Activated CD4-positive, alpha-beta T cell treated with anti-CD3 and anti-CD28 coated beads, Interleukin-2, amount 10 ng/mL, durations not matched to agents 24 days and 14 days (primary cell): ENCODE measurements at regions not wholly inside any gene's neighbourhood (a gene's known extent, or its start where the extent isn't known, plus 50 kb on each side); places are given as distances from the start of the nearest gene placed in this dataset.

Source experiments
- DNase-seq: peaks from one replicate; pipeline ENCODE4 v3.0.0; 2022
- H3K27ac Mint-ChIP-seq: one replicate; pipeline ENCODE4 v1.8.0; 2022; ENCODE audit warnings: mild to moderate bottlenecking, mixed read lengths
- H3K27me3 Mint-ChIP-seq: one replicate; pipeline ENCODE4 v1.8.0; 2022; ENCODE audit warnings: mixed read lengths
- H3K36me3 Mint-ChIP-seq: one replicate; pipeline ENCODE4 v1.8.0; 2022; ENCODE audit warnings: low read depth, mild to moderate bottlenecking, mixed read lengths
- H3K4me1 Mint-ChIP-seq: one replicate; pipeline ENCODE4 v1.8.0; 2021; ENCODE audit warnings: mixed read lengths
- H3K4me3 Mint-ChIP-seq: one replicate; pipeline ENCODE4 v1.8.0; 2022; ENCODE audit warnings: mild to moderate bottlenecking, moderate library complexity, mixed read lengths
- H3K9me3 Mint-ChIP-seq: one replicate; pipeline ENCODE4 v1.8.0; 2021; ENCODE audit warnings: mixed read lengths
- intact Hi-C: fragments of 100-400 bp; cut with micrococcal nuclease; formaldehyde crosslinking; loops from one replicate; pipeline ENCODE4 v1.15.1; 2023

DNA sequence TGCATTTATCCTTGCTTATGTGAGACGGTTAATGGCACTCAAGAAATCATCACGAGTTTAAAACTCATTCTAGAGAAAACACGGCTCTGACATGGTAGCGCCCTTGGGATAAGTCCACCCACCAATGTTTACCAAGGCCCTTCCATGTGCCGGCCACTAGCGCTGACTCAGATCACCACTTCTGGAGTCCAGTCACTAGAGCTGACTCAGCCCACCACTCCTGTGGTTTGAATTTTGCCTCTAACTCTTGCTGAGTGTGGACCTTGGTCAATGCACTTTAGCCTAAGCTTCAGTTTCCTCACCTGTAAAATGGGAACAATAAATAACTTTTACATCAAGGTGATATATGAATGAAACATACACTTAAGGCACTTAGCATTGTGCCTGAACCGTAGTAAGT, 358.4 kb upstream of the PROK2 start:
- DNase-seq, result no peak
- Mint-ChIP-seq H3K4me3 (no peak overlapping the region), H3K36me3 (peaks cover 2% of the 10 kb centered on the region), H3K27ac (no peak overlapping the region), H3K9me3 (peaks cover 5% of the 10 kb centered on the region), H3K4me1 (peaks cover 31% of the 10 kb centered on the region), H3K27me3 (no peaks in the 10 kb centered on the region)
- intact Hi-C loops, result no loop called here

DNA sequence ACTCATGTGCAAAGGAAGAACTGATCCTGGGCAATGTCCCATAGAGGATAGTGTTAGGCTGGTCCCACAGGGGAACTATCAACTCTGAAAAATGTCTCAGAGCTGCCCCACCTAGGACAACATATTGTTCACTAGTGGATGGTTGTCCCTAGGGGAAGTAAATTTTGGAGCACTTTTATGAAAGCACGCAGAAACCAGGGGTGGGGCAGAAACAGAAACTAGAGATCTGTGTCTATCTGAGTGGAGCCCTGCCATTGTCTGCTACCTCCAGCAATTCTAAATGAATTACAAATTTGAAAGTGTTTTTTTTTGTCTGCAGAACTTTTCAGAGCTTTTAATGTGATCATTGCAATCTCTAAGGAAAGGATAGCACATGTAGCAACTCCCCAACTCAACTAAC, 357.1 kb upstream of the PROK2 start:
- Mint-ChIP-seq H3K27ac (no peak overlapping the region), H3K4me3 (no peak overlapping the region), H3K9me3 (no peaks in the 10 kb centered on the region), H3K27me3 (no peaks in the 10 kb centered on the region), H3K36me3 (no peaks in the 10 kb centered on the region), H3K4me1 (peaks cover 43% of the 10 kb centered on the region)
- intact Hi-C loops, result no loop called here
- no peak for DNase-seq

DNA sequence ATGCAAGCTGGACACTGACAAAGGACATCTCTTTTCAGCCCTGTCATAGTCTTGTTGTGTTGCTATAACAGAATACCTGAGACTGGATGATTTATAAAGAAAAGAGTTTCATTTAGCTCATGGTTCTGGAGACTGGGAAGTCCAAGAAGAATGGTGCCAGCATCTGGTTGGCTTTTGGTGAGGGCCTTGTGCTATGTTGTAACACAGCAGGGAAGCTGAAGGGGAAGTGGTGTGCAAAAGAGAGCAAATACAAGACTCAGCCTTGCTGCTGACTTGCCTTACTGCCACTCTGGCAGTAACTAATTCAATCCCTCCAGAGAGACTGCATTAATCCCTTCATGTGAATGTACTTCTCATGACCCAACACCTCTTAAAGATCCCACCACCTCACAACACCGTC, 356.3 kb upstream of the PROK2 start:
- peaks cover 48% of the 10 kb centered on the region for H3K4me1 Mint-ChIP-seq
- H3K4me3 Mint-ChIP-seq, result no peak overlapping the region

DNA sequence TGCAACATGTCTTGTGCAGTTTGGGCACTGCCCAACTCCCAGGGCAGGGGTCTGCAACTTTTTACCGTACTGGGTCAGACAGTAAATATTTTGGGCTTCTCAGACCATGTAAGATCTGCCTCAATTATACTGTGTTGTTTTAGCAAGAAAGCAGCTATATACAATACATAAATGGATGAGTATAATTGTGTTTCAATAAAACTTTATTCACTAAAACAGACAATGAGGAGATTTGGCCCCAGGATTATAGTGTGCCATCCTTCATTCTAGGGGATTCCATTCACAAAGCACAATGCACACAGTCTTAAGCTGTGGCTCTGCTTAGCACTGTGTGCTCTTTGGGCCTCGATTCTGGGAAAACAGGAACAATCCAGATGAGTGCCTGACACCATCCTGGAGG, 354.4 kb upstream of the PROK2 start:
- H3K36me3 Mint-ChIP-seq, result no peaks in the 10 kb centered on the region
- peaks cover 50% of the 10 kb centered on the region for H3K4me1 Mint-ChIP-seq
- no peaks in the 10 kb centered on the region for H3K9me3 Mint-ChIP-seq
- no peak overlapping the region for H3K27ac Mint-ChIP-seq
- no peak overlapping the region for H3K4me3 Mint-ChIP-seq
- no peak for DNase-seq
- no peaks in the 10 kb centered on the region for H3K27me3 Mint-ChIP-seq
- intact Hi-C loops, result loop anchor here (2.0 to 10.0 kb wide), 5 partner anchors 48 to 415 kb away; partner anchors contain the start of gene EIF4E3

More for the DNA sequence above, 356.3 kb upstream of the PROK2 start:
- no peak for DNase-seq
- H3K9me3 Mint-ChIP-seq, result no peaks in the 10 kb centered on the region
- intact Hi-C loops, result no loop called here
- H3K36me3 Mint-ChIP-seq, result no peaks in the 10 kb centered on the region
- H3K27me3 Mint-ChIP-seq, result no peaks in the 10 kb centered on the region
- no peak overlapping the region for H3K27ac Mint-ChIP-seq

DNA sequence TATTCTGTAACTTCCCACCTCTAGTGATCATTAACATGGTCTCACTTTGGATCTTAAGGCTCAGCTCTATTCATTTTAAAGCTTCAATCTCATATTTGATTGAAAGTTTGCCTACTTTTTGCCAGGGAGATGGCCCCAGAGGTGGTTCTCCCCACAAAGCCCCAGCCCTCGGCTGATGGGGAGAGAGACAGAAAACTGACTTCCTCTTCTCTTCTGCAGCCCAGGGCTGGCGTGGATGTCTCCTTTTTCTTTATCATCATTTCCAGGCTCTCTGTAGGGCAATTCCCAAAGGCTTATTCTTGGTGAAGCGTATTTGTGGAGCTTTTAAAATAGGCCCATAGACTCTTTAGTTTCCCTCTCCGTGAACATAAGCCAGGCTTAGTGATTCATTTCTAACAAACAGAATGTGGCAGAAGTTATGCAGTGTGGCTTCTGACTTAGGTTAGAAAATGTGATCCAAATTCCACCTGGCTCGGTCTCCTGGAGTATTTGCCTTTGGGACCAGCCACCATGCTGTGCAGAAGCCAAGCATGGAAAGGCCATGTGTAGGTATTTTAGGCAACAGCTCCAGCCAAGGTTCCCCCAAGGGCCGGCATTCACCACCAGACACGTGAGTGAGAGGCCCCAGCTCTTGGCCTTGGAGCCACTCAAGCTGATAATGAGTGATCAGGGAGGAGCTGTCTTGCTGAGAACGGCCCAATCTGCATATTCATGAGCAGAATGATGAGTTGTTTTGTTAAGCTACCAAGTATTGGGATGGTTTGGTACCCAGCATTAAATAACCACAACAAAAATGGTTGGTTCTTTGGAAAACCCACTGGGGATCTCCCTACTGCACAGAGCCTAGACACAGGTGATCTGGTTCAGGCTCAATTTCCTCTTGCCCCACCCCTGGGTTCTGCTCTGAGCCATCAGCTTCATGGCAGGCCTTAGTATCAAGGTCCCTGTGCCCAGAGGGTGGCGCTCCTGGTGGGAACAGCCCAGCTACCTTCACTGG, 353.2 kb upstream of the PROK2 start:
- peaks cover 3% of the 10 kb centered on the region for H3K9me3 Mint-ChIP-seq
- H3K27me3 Mint-ChIP-seq, result no peaks in the 10 kb centered on the region
- DNase-seq, result peak; percentile 74
- peak overlapping the region; percentile 22 for H3K4me3 Mint-ChIP-seq
- intact Hi-C loops, result loop anchor here (2.0 to 10.0 kb wide), 5 partner anchors 49 to 413 kb away; partner anchors contain the start of gene EIF4E3
- H3K27ac Mint-ChIP-seq, result peak overlapping the region; percentile 78
- H3K36me3 Mint-ChIP-seq, result no peaks in the 10 kb centered on the region
- H3K4me1 Mint-ChIP-seq, result peaks cover 54% of the 10 kb centered on the region

DNA sequence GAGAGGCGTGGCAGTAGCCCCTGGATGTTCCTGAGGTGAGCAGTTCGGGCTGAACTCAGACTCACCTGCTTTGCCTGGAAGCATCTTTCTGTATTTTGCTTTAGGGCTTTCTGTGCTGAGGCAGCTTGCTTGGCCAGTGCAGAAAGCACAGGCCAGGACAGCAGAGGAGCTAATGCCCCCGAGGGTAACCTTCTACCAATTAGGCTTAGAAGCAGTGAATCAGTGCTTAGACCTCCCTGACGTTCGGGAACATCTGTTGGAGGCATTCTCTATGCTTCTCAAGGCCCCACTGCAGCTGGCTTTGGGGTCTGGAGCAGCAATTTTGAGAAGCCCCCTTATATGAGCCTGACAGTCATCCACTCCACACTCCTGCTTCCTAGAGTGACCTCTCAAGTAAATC, 350.7 kb upstream of the PROK2 start:
- intact Hi-C loops, result loop anchor here (1.0 to 10.0 kb wide), 7 partner anchors 35 to 411 kb away; partner anchors contain the start of gene EIF4E3
- Mint-ChIP-seq H3K27me3 (no peaks in the 10 kb centered on the region), H3K4me1 (peaks cover 39% of the 10 kb centered on the region), H3K27ac (peak overlapping the region; percentile 96), H3K4me3 (peak overlapping the region; percentile 75), H3K9me3 (peaks cover 3% of the 10 kb centered on the region), H3K36me3 (no peaks in the 10 kb centered on the region)
- DNase-seq, result no peak

DNA sequence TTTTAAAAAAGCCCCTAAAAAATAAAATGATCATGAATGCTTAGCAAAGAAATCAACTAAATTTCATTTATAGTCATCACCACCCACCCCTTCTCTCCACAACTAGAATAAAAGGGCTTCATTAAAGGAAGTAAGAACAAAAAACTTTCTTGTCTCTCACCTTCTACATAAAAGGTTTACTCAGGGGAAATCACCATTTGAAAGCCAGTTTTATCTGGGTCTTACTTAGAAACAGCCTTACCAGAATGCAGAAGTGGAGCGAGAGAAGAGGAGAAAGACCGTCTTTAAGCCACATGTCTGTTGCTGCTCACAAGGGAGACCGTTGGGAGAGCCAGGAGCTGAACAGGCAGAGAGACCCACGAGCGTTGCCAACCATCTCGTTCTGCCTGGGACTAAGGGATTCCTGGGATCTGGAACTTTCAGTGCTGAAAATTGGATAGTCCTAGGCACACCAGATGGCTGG, 350.1 kb upstream of the PROK2 start:
- H3K27ac Mint-ChIP-seq, result peak overlapping the region; percentile 96
- peaks cover 39% of the 10 kb centered on the region for H3K4me1 Mint-ChIP-seq

DNA sequence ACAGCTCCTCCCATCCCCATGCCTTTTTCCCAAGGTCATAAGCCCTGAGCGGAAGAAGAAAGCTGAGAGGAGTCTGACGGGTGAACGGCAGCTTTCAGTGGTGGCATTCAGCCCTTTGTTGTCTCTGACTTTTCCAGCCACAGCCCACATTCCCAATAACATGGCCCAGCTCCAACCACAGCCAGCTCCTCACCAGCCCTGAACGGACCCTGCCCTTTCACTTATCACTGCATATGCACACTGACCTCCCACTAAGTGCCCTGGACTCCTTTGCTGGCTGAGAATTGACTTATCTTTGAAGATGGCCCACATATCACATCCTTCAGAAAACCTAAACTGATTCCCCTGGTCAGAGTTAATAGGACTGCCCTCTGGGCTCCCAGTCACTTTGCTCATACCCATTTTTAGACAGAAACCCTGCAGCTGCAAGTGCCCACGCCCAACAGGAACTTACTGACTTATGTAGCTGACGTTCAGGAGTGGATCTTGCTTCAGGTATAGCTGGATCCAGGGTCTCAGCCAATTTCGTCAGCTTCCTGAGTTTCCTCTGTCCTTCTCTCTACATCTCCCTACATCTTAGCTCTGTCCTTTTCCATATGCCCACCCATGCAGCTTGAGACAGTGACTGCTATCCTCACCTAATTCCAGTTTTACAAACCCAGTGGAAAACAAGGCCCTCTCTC, 348.5 kb upstream of the PROK2 start:
- DNase-seq, result no peak
- intact Hi-C loops, result loop anchor here (2.0 to 10.0 kb wide), 3 partner anchors 33 to 409 kb away; partner anchors contain the start of gene EIF4E3
- H3K27me3 Mint-ChIP-seq, result no peaks in the 10 kb centered on the region
- peaks cover 6% of the 10 kb centered on the region for H3K9me3 Mint-ChIP-seq
- H3K4me1 Mint-ChIP-seq, result peaks cover 34% of the 10 kb centered on the region
- H3K27ac Mint-ChIP-seq, result peak overlapping the region; percentile 34
- H3K4me3 Mint-ChIP-seq, result no peak overlapping the region
- H3K36me3 Mint-ChIP-seq, result no peaks in the 10 kb centered on the region

More for the DNA sequence above, 350.1 kb upstream of the PROK2 start:
- Mint-ChIP-seq H3K4me3 (peak overlapping the region; percentile 75), H3K36me3 (no peaks in the 10 kb centered on the region), H3K9me3 (peaks cover 3% of the 10 kb centered on the region), H3K27me3 (no peaks in the 10 kb centered on the region)
- intact Hi-C loops, result loop anchor here (1.0 to 10.0 kb wide), 7 partner anchors 34 to 410 kb away; partner anchors contain the start of gene EIF4E3
- DNase-seq, result peak; percentile 66

DNA sequence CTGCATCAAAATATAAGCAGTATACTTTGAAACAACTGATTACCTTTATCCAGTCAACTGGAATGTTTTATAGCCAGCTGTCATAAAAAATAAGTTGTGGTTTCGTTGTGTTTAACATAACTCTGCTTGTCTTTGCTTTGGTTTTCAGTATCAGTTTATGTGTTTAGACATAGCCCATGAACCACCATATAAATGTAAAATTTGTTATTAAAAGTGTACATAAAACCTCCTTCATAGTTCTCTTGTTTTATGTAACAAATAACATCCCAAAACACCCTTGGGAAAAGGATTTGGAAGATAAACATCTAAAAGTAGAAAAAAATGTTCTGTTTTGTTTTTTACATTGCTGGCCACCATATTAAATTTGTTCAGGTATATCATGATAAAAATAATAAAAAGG, 347.0 kb upstream of the PROK2 start:
- no peak overlapping the region for H3K27ac Mint-ChIP-seq
- intact Hi-C loops, result loop anchor here (10.0 kb wide), 2 partner anchors 257 to 407 kb away; partner anchors contain the start of gene EIF4E3

DNA sequence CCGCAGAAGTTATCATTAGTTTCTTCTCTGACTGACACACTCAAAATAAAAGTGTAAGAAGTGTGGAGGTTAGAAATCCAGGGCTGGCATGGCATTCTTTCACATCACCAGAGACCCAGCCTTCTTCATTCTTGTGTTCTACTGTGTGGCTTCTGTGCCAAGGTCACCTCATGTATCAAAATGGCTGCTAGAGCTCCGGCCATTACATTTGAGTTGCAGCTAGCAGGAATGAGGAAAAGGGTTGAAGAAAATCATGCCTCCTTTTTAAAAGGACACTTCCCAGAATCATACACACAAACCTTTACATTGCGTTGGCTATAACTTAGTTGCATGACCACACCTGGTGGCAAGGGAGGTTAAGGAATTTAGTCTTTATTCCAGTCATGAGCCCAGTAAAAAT, 345.6 kb upstream of the PROK2 start:
- no peak overlapping the region for H3K27ac Mint-ChIP-seq
- H3K9me3 Mint-ChIP-seq, result peaks cover 6% of the 10 kb centered on the region
- no peaks in the 10 kb centered on the region for H3K36me3 Mint-ChIP-seq
- H3K4me3 Mint-ChIP-seq, result no peak overlapping the region
- H3K4me1 Mint-ChIP-seq, result peaks cover 17% of the 10 kb centered on the region
- intact Hi-C loops, result loop anchor here (10.0 kb wide), 2 partner anchors 256 to 406 kb away; partner anchors contain the start of gene EIF4E3
- DNase-seq, result no peak
- H3K27me3 Mint-ChIP-seq, result no peaks in the 10 kb centered on the region

More for the DNA sequence above, 347.0 kb upstream of the PROK2 start:
- no peaks in the 10 kb centered on the region for H3K27me3 Mint-ChIP-seq
- H3K4me1 Mint-ChIP-seq, result peaks cover 21% of the 10 kb centered on the region
- peaks cover 6% of the 10 kb centered on the region for H3K9me3 Mint-ChIP-seq
- H3K4me3 Mint-ChIP-seq, result no peak overlapping the region
- H3K36me3 Mint-ChIP-seq, result no peaks in the 10 kb centered on the region
- DNase-seq, result no peak

DNA sequence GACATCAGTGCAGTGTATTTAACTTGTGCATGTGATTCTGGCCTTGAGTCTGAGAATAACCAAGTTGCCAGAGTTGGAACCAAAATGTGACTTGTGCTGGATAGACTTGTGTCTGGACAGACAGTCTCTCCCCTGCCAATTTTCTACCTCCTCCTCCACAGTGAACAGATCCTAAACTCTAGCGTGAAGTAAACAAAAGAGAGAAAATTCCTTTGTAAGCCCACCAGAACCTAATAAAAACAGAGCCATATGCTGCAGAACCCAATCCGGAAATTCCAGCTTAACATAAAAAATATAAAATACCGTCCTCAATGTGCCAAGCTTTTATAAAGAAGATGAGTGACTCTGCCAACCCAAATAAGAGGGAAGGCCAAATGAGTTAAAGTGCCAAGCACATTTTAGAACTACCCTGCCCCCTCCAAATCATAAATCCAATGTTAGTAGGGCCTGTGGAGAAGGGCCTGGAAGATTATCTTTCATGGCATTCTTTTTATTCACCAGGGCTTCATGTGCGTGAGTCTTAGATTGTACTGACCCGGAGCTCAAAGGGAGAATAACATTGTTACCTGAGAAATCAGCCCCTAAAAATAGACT, 344.6 kb upstream of the PROK2 start:
- Mint-ChIP-seq H3K27ac (no peak overlapping the region), H3K4me3 (no peak overlapping the region), H3K4me1 (peaks cover 8% of the 10 kb centered on the region), H3K9me3 (peaks cover 6% of the 10 kb centered on the region), H3K36me3 (no peaks in the 10 kb centered on the region), H3K27me3 (no peaks in the 10 kb centered on the region)
- intact Hi-C loops, result loop anchor here (10.0 kb wide), 2 partner anchors 255 to 405 kb away; partner anchors contain the start of gene EIF4E3
- no peak for DNase-seq

DNA sequence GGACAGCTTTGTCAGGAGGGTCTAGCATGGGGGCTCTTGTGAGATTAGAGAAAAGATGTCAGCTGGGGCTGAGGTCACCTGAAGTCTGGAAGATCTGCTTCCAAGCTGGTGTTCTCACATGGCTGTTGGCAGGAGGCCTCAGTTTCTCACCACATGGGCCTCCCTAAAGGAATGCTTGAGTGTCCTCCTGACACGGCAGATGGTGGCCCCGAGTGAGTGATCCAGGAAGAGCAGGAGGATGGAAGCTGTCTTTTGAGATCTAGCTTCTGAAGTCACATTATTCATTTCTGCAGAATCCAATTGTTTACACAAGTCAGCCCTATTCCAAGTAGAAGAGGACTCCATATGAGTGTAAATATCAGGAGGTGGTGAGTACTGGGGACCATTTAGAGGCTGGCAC, 344.0 kb upstream of the PROK2 start:
- H3K27ac Mint-ChIP-seq, result no peak overlapping the region
- intact Hi-C loops, result no loop called here

DNA sequence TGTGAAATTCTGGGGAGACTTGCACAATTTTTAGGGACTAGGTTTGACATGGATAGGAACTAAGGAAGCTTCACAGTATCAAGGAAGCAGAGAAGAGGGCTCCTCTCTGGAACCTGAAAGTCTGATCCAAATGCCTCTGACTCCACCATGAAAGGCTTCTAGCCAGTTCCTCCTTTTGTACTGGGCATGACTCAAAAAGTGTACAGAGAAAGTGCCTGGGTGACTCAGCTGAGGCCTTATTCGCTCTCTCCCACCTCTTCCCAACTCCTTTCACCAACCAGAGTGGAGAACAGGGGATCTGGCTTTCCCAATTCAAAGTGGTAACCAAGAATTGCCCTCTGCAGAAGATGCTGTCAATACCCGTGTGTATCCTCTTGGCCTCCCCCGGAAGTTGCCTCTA, 342.9 kb upstream of the PROK2 start:
- peaks cover 2% of the 10 kb centered on the region for H3K4me1 Mint-ChIP-seq
- no peaks in the 10 kb centered on the region for H3K36me3 Mint-ChIP-seq
- H3K27me3 Mint-ChIP-seq, result no peaks in the 10 kb centered on the region
- intact Hi-C loops, result no loop called here
- peaks cover 3% of the 10 kb centered on the region for H3K9me3 Mint-ChIP-seq
- no peak for DNase-seq
- H3K27ac Mint-ChIP-seq, result no peak overlapping the region
- H3K4me3 Mint-ChIP-seq, result no peak overlapping the region

More for the DNA sequence above, 344.0 kb upstream of the PROK2 start:
- no peak for DNase-seq
- Mint-ChIP-seq H3K36me3 (no peaks in the 10 kb centered on the region), H3K4me3 (no peak overlapping the region), H3K9me3 (peaks cover 6% of the 10 kb centered on the region), H3K4me1 (peaks cover 2% of the 10 kb centered on the region), H3K27me3 (no peaks in the 10 kb centered on the region)
